IMR-90 (cell line): ENCODE measurements at regions not wholly inside any gene's neighbourhood (a gene's known extent, or its start where the extent isn't known, plus 50 kb on each side); places are given as distances from the start of the nearest gene placed in this dataset.

Experiments used
- ATAC-seq: fragments of 200-7000 bp; cut with Tn5 transposase; 2 replicates; pipeline ENCODE4 v1.9.1; 2020; ENCODE audit warnings: low read depth, mild to moderate bottlenecking, moderate library complexity
- BruUV-seq: library from RNA; stranded (reverse); fragments of 400-500 nt; replicated peaks from 2 replicates; lab custom pipeline; 2021; lab: Mats Ljungman, UMichigan
- CTCF ChIA-PET: fragments of 300-600 bp; formaldehyde crosslinking; extraction: SDS; loops from one replicate; lab custom pipeline; 2021; ENCODE audit warnings: antibody characterized with exemption; lab: Yijun Ruan, JAX
- POLR2A ChIA-PET: fragments of 300-600 bp; sonication (Branson Sonifier 250); formaldehyde crosslinking; loops from one replicate; lab custom pipeline; 2022; ENCODE audit warnings: antibody characterized with exemption; ENCODE audit not compliant: unreplicated experiment; lab: Charles Lee
- DNase-seq: peaks from one replicate; pipeline ENCODE4 v3.0.0; 2013
- H2AFZ ChIP-seq: replicated peaks from 2 replicates; pipeline ENCODE3; 2013; ENCODE audit warnings: low read length, mild to moderate bottlenecking; ENCODE audit not compliant: poor library complexity
- H2AK5ac ChIP-seq: 2 replicates; pipeline ENCODE4 v1.6.1; 2013; ENCODE audit warnings: low read depth, low read length, inconsistent platforms
- H2AK9ac ChIP-seq: replicated peaks from 2 replicates; pipeline ENCODE3; 2013; ENCODE audit warnings: mild to moderate bottlenecking, low read depth, low read length, moderate library complexity; ENCODE audit not compliant: poor library complexity
- H2BK120ac ChIP-seq: 2 replicates; pipeline ENCODE4 v1.6.1; 2013; ENCODE audit warnings: low read depth, low read length, inconsistent platforms
- H2BK15ac ChIP-seq: 3 replicates; pipeline ENCODE4 v1.6.1; 2013; ENCODE audit warnings: low read depth, low read length, inconsistent platforms
- H2BK20ac ChIP-seq: 2 replicates; pipeline ENCODE4 v1.6.1; 2013; ENCODE audit warnings: low read depth, mild to moderate bottlenecking, inconsistent platforms, low read length, moderate library complexity
- H2BK5ac ChIP-seq: 2 replicates; pipeline ENCODE4 v1.6.1; 2013; ENCODE audit warnings: mild to moderate bottlenecking, low read depth, low read length, inconsistent platforms; ENCODE audit not compliant: poor library complexity, severe bottlenecking
- H3K14ac ChIP-seq: replicated peaks from 2 replicates; pipeline ENCODE4 v1.6.1; 2013; ENCODE audit warnings: low read depth, low read length, inconsistent platforms
- H3K18ac ChIP-seq: 2 replicates; pipeline ENCODE4 v1.6.1; 2013; ENCODE audit warnings: low read depth, low read length, control low read depth
- H3K23ac ChIP-seq: 2 replicates; pipeline ENCODE4 v1.6.1; 2013; ENCODE audit warnings: low read depth, low read length, inconsistent platforms
- H3K27ac ChIP-seq: 2 replicates; pipeline ENCODE4 v1.5.1; 2013; ENCODE audit warnings: mild to moderate bottlenecking, control low read depth, low read length; ENCODE audit not compliant: insufficient read depth
- H3K27me3 ChIP-seq: 2 replicates; pipeline ENCODE4 v1.6.1; 2013; ENCODE audit warnings: low read length; ENCODE audit not compliant: control insufficient read depth, insufficient read depth
- H3K36me3 ChIP-seq: 2 replicates; pipeline ENCODE4 v1.6.1; 2013; ENCODE audit warnings: low read length, mixed read lengths; ENCODE audit not compliant: control insufficient read depth, insufficient read depth
- H3K4ac ChIP-seq: 2 replicates; pipeline ENCODE4 v1.6.1; 2013; ENCODE audit warnings: low read depth, low read length, inconsistent platforms
- H3K4me1 ChIP-seq: 2 replicates; pipeline ENCODE4 v1.6.1; 2013; ENCODE audit warnings: low read length, mixed read lengths; ENCODE audit not compliant: control insufficient read depth, insufficient read depth
- H3K4me2 ChIP-seq: 2 replicates; pipeline ENCODE4 v1.6.1; 2013; ENCODE audit warnings: low read depth, mild to moderate bottlenecking, control low read depth, low read length, moderate library complexity
- H3K4me3 ChIP-seq: 2 replicates; pipeline ENCODE4 v1.5.1; 2013; ENCODE audit warnings: low read depth, mild to moderate bottlenecking, control low read depth, low read length, moderate library complexity; ENCODE audit not compliant: insufficient read depth
- H3K56ac ChIP-seq: 2 replicates; pipeline ENCODE4 v1.6.1; 2013; ENCODE audit warnings: low read length, inconsistent platforms; ENCODE audit not compliant: insufficient read depth; ENCODE audit errors: extremely low read depth
- H3K79me1 ChIP-seq, 2 experiments: 2 replicates each; pipeline ENCODE4 v1.6.1; 2013; ENCODE audit warnings: low read length in 2 of 2, inconsistent platforms in 1 of 2, low read depth in 1 of 2
- H3K9ac ChIP-seq: 2 replicates; pipeline ENCODE4 v1.6.1; 2013; ENCODE audit warnings: low read depth, low read length, control low read depth
- H3K9me1 ChIP-seq: 2 replicates; pipeline ENCODE4 v1.6.1; 2013; ENCODE audit warnings: low read length, inconsistent platforms; ENCODE audit not compliant: insufficient read depth
- H3K9me3 ChIP-seq: 2 replicates; pipeline ENCODE4 v1.6.1; 2013; ENCODE audit warnings: low read length; ENCODE audit not compliant: control insufficient read depth, insufficient read depth
- H4K20me1 ChIP-seq: 2 replicates; pipeline ENCODE4 v1.6.1; 2013; ENCODE audit warnings: low read length, inconsistent platforms; ENCODE audit not compliant: insufficient read depth
- H4K5ac ChIP-seq: 2 replicates; pipeline ENCODE4 v1.6.1; 2013; ENCODE audit warnings: mild to moderate bottlenecking, low read depth, low read length, control low read depth
- H4K8ac ChIP-seq, 2 experiments: 2 replicates each; pipeline ENCODE4 v1.6.1; 2013; ENCODE audit warnings: low read depth in 2 of 2, low read length in 2 of 2, control low read depth in 1 of 2, inconsistent platforms in 1 of 2
- H4K91ac ChIP-seq: 2 replicates; pipeline ENCODE4 v1.6.1; 2013; ENCODE audit warnings: low read depth, low read length, inconsistent platforms; ENCODE audit not compliant: insufficient read depth
- BHLHE40 ChIP-seq: fragments of 150-350 bp; IDR thresholded peaks from 2 replicates; pipeline ENCODE4 v1.6.1; 2016; ENCODE audit warnings: mild to moderate bottlenecking, low read depth, low read length
- MAFK ChIP-seq: IDR thresholded peaks from 2 replicates; pipeline ENCODE4 v1.6.1; 2012; ENCODE audit warnings: low read depth, low read length, improper control_type of control experiment
- MXI1 ChIP-seq: IDR thresholded peaks from 2 replicates; pipeline ENCODE4 v1.6.1; 2012; ENCODE audit warnings: low read depth, mild to moderate bottlenecking, low read length, moderate library complexity, borderline replicate concordance
- USF2 ChIP-seq: fragments of 150-350 bp; IDR thresholded peaks from 2 replicates; pipeline ENCODE4 v1.6.1; 2017; ENCODE audit warnings: mild to moderate bottlenecking, antibody characterized with exemption, low read length, low read depth
- WGBS, 2 experiments: methylation state at CpG; one replicate each; pipeline versions ENCODE4 v1.1.5 to v1.1.7; 2013; ENCODE audit warnings: missing lambda C conversion rate in 2 of 2; ENCODE audit not compliant: insufficient read length in 1 of 2; ENCODE audit errors: extremely low coverage in 2 of 2; 5-methylcytosine and 5-hydroxymethylcytosine counted together
- dilution Hi-C: fragments of 300-500 bp; cut with HindIII; formaldehyde crosslinking; loops from one replicate; pipeline ENCODE4 v1.14.3; 2018; ENCODE audit warnings: low sequenced_read_pairs; ENCODE audit not compliant: unreplicated experiment
- in situ Hi-C: fragments of 300-500 bp; cut with MboI; formaldehyde crosslinking; loops from 3 replicates; pipeline ENCODE4 v1.14.3; 2019; ENCODE audit warnings: low sequenced_read_pairs, inconsistent platforms, mixed read lengths
- intact Hi-C: fragments of 100-400 bp; cut with micrococcal nuclease; formaldehyde crosslinking; loops from 2 replicates; pipeline ENCODE4 v1.10.0; 2022

GRCh38 chr1:29380532-29380931 lies 144.2 kb downstream of the PTPRU start:
- Histone ChIP-seq H3K36me3 (no peaks in the 10 kb centered on the region), H3K4me1 (no peaks in the 10 kb centered on the region), H2AK5ac (no peak overlapping the region), H3K4ac (no peak overlapping the region), H4K8ac (no peak overlapping the region), H2BK5ac (no peak overlapping the region), H4K20me1 (no peaks in the 10 kb centered on the region), H3K9me1 (no peaks in the 10 kb centered on the region), H3K23ac (no peak overlapping the region), H3K9ac (no peak overlapping the region), H3K9me3 (no peaks in the 10 kb centered on the region), H3K4me3 (no peak overlapping the region), H2AK9ac (no peak overlapping the region), H2BK120ac (no peak overlapping the region), H2BK15ac (no peak overlapping the region), H3K4me2 (no peak overlapping the region), H4K5ac (no peak overlapping the region), H4K91ac (no peak overlapping the region), H3K27me3 (no peaks in the 10 kb centered on the region; the same call in none of the 2 replicates), H3K27ac (no peak overlapping the region), H3K14ac (no peak overlapping the region), H3K18ac (no peak overlapping the region), H2BK20ac (no peak overlapping the region), H3K79me1 (no peaks in the 10 kb centered on the region), H2AFZ (no peak overlapping the region), H3K56ac (no peak overlapping the region)
- BruUV-seq: no TSS peak
- ChIA-PET POLR2A (no interaction called here), CTCF (no interaction called here)
- ATAC-seq: no peak
- in situ Hi-C loops: loop anchor here (10.0 kb wide), 1 partner anchor 136 kb away; no protein-coding TSS in a partner anchor
- TF ChIP-seq MXI1 (no peak), MAFK (no peak), USF2 (no peak), BHLHE40 (no peak)
- intact Hi-C loops: no loop called here
- no CpG with 5 or more reads among the region's 1 CpG for WGBS, 2 experiments
- peak; percentile 24 for DNase-seq
- dilution Hi-C loops: no loop called here
